ENCODE measurements at regions not wholly inside any gene's neighbourhood (a gene's known extent, or its start where the extent isn't known, plus 50 kb on each side); places are given as distances from the start of the nearest gene placed in this dataset.
"Not testable (repeated sequence)": the region's sequence is repeated elsewhere in the genome, so short reads cannot be mapped to it uniquely, and the experiment has no call there.

GRCh38 chr3:197430502-197430901 lies 125.3 kb downstream of the BDH1 start:
- no peak for DNase-seq

DNA sequence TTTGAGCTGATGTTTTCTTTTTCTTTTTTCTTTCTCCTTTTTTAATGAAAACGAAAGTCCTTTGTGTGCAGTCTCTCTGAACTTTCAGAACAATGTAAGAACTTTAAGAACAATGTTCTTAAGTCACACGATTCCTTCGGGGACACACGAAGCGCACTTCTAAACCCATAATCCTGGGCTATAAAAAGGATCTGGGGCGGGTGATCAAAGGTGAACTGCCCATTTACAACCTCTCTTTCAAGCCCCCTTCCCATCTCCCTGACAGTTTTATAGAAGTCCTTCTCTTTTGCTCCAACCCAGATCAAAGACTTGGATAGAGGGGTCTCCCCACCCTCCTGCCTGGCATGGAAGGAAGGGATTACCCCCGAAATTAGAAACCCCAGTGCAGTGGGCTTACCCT lies 126.8 kb downstream of the BDH1 start:
- DNase-seq, result no peak

DNA sequence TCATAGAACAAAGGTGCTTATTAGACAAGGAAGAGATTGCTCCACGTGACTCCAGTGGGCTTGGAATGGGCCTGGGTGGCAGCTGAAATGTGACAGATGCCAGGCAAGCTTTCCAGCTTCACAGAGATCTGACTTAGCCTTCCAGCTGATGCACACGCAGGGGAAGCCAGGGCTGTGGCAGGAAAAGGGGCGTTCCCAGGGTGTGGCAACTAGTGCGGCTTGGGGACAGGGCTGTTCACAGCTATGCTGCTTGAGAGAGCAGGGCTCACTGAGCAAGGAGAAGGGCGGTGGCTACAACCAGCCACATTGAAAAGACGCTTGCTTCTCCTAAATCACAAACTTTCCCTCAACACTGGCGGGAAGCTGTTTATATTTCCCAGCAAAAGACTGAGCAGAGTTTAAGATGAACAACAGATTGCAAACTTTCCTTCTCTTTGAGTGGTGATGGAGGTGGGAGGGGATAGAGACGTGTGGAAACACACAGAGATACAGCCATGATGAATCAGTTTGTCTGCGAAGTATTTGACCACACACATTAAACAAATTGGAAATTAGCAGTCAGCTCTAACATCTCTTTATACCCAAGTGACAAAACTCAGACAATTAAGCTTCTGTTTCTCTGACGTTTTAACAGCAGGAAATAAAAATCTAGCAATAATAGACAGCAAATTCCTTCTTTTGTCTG lies 127.5 kb downstream of the BDH1 start:
- no peak for DNase-seq

DNA sequence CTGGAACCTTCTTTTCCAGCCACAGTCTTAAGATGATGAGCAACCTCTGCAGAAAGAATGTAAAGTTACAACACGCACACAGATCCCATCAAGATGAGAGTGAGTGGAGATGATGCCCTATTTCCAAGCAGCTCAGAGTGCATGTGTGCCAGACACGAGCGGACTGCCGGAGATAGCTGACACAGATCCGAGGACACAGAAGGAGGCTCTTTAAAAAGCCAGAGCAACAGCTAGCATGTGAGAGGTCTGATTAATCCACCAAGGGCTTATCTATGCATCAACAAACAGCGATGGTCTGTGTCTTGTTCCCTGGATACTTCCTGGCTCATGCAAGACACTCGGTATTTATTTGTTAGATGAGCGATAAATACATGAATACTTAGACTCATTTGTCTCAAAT lies 128.6 kb upstream of the DLG1 start:
- no peak for DNase-seq

DNA sequence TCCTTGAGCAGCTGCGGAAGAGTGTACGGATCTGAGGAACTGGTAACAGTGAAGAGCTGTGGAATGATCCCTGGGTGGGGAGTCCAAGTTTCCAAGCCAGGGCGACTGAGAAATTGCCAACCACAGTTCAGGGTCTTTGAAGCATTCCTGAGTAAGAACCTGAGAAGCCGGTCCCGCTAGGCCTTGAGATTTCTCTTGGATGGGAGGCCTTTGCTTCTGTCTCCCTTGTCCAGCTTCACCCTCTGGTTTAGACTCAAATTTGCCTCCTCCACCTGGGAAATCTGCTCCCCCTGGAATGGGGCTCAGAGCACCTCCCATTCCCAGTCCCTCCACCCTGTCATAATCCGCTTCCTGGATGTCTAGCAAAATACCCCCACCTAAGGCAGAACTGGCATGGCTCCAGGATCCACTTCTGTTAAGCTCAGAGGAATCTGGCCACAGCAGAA lies 127.7 kb upstream of the DLG1 start:
- DNase-seq, result no peak

GRCh38 chr3:197425485-197426120 lies 127.2 kb upstream of the DLG1 start:
- no peak for DNase-seq

GRCh38 chr3:197424674-197425484 lies 126.5 kb upstream of the DLG1 start:
- no peak for DNase-seq

- no peak for DNase-seq
These were observed 125.9 kb upstream of the DLG1 start for GRCh38 chr3:197424266-197424665.

DNA sequence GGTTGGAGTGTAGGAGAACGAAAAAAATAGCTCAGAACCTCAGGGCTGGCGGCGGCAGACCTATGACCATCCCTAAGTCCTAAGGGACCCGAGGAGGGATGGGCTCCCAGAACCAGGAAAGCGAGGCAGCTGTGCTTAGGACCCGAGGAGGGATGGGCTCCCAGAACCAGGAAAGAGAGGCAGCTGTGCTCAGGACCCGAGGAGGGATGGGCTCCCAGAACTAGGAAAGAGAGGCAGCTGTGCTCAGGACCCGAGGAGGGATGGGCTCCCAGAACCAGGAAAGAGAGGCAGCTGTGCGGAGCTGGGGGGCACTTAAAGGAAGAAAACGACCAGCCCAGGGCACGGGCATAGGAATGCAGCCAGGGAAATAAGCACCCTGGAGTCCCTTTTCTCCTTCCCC lies 125.0 kb upstream of the DLG1 start:
- DNase-seq, result no peak

DNA sequence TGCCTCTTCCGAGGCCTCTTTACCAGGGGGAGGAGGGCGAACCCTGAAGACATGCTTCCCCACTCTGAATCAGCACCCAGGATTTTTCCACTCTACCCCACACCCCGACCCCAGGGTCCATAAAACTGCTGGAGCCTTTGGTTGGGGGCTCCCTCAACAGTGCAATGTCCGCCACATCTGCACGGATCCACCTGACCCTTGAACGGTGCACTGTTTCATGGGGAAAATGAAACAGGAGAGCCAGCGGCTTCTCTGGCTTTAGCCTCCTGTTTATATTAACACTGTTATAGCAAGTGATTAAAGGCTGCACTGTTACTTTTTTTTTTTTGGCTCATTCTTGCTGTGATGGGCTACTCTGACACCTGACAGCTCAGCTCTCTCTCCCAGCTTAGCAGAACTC lies 124.1 kb upstream of the DLG1 start:
- DNase-seq, result no peak

DNA sequence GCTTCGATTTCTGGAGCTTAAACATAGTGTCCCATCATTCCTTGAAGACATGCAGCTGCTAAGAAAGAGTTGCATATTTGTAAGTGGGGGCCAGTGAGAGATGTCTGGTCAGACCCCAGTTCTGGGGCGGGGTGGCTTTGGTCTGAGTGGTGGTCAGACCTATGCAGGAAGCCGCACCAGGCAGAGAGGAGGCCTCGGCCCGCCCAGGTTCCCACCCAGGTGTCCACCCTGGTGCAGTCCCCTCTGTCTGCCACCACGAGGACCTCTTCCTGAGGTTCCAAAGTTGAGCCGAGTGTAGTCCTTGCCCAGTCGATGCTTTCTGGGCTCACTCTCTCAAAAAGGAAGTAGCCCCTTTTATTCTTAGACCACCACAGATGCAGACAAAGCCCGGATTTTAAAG lies 122.6 kb upstream of the DLG1 start:
- DNase-seq, result no peak

GRCh38 chr3:197420566-197420965 lies 122.2 kb upstream of the DLG1 start:
- no peak for DNase-seq

GRCh38 chr3:197420115-197420514 lies 121.7 kb upstream of the DLG1 start:
- no peak for DNase-seq

GRCh38 chr3:197419696-197420095 lies 121.3 kb upstream of the DLG1 start:
- DNase-seq, result no peak

DNA sequence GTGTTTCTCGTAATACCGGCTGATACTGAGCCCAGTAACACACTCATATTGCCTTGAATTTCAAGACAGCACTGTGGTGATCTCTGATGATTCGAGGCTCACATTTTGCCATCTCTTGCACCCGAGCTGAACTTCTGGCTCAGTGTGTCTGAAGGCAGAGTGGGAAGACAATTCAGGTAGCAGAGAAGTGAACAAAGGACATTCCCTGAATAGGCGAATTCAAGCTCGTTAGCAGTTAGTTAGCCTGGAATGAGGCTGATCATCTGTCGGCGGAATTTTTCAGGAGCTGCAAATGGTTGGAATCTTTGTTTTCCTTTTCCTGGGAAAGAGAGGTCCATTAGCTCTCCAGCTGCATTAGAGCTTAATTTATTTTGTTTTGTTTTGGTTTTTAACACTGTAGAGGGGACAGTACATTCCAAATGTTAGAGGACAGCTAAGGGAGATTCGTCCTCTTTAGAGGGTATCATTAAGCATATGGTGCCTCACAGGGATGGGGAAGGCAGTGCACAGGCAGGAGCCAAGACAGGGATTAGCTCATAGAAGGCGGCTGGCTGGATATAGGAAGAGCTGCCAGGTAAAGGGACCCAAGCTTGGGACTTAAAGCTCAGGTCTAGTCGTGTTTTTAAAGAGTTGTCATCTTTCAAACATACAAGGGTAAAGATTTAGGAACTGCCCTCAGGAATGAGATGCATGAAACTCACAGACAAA lies 119.7 kb upstream of the DLG1 start:
- DNase-seq, result no peak

- DNase-seq, result no peak
These were observed 119.0 kb upstream of the DLG1 start for GRCh38 chr3:197417441-197417840.

- DNase-seq, result not testable (repeated sequence)
These were observed 113.5 kb upstream of the DLG1 start for GRCh38 chr3:197411899-197412298.

GRCh38 chr3:197410170-197410569 lies 111.8 kb upstream of the DLG1 start:
- not testable (repeated sequence) for DNase-seq

DNA sequence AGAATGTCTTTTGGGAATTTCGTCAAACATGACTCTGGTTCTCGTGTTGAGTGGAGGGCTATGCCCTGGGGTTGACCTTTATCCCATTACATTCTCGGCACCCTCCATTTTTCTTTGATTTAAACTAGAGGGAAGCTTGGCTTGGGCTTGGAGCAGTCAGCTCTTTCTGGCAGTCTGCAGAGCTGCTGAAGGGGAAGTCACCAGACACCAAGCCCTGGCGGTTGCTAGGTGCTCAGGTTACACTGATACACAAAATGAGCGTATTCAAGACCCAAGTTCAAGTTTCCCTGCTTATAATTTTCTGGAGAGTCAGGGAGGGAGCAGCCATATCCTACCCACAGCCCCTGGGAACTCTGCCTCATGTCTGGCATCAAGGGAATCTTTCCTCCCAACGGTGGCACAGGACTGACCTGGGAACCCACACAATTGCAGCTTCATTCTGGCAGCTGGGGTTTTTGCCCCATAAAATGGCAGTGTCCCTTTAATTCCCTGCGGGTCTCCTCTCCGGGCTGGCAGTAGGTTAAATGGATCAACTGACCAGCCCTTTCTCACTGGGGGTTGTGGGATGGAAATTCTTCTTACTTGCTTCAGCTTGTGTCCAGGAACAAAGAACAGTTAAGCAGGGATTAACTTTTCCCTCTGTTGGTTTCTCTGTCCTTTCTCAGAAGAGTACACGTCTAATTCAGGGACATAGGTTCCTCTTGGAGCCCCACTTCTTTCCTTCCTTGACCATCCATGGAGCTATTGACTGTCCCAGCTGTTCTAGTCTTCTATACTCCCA lies 110.0 kb upstream of the DLG1 start:
- DNase-seq, result no peak

DNA sequence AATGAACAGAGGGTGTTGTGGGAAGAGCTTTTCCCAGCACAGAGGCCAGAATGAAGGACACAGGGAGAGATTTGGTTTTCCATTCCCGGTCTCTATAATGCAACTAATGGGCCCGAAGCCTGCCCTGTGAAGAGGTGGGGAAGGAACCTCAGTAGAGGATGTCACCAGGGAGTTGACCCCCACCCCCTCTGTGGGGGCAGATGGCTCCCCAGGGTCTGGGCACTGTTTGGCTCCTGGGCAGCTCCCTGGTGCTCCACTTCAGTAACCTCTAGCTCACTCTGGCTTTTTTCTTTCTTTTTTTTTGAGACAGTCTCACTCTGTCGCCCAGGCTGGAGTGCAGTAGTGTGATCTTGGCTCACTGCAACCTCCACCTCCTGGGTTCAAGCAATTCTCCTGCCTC lies 109.1 kb upstream of the DLG1 start:
- DNase-seq, result no peak

GRCh38 chr3:197407053-197407452 lies 108.6 kb upstream of the DLG1 start:
- no peak for DNase-seq

DNA sequence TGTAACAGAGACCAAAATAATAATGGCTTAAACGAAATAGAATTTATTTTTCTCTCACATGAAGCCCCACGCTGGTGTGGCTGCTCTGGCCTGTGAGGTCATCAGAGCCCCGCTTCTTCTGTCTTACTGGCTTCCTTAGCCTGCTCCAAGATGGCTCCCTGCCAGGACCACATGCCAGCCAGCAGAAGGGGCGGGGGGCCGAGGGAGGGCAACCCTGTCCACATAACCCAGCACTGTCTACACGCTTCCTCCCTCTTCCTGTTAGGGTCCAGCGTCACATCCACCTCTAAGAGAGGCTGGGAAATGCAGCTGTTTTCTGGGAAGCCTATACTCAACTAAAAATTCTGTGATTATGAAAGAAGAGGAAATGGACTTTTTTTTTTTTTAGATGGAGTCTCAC lies 107.9 kb upstream of the DLG1 start:
- DNase-seq, result no peak

- no peak for DNase-seq
These were observed 106.3 kb upstream of the DLG1 start for GRCh38 chr3:197404754-197405153.
